HFF-Myc (cell line): ENCODE measurements at regions not wholly inside any gene's neighbourhood (a gene's known extent, or its start where the extent isn't known, plus 50 kb on each side); places are given as distances from the start of the nearest gene placed in this dataset.

Experiments used
- DNase-seq: peaks from one replicate; pipeline ENCODE4 v3.0.0-alpha.2; 2011; ENCODE audit warnings: low read depth; ENCODE audit errors: extremely low read depth
- H3K4me3 ChIP-seq: replicated peaks from 2 replicates; pipeline ENCODE4 v1.5.1; 2011; ENCODE audit warnings: low read depth, mild to moderate bottlenecking, control low read depth, low read length
- CTCF ChIP-seq: IDR thresholded peaks from 2 replicates; pipeline ENCODE4 v1.5.1; 2012; ENCODE audit warnings: mild to moderate bottlenecking, low read depth, low read length, control low read depth; ENCODE audit errors: missing control alignments

- no peak overlapping the region for H3K4me3 ChIP-seq
- no peak for TF ChIP-seq CTCF
- no peak for DNase-seq
These were observed 81.8 kb upstream of the PRR23E start for GRCh38 chr3:127110982-127111693.

GRCh38 chr3:127112796-127113570 is 79.9 kb upstream of the PRR23E start:
- no peak for TF ChIP-seq CTCF
- H3K4me3 ChIP-seq, result no peak overlapping the region

GRCh38 chr3:127113571-127113891 is 79.4 kb upstream of the PRR23E start:
- H3K4me3 ChIP-seq, result no peak overlapping the region
- TF ChIP-seq CTCF, result no peak
- DNase-seq, result no peak

More at GRCh38 chr3:127112796-127113570, 79.9 kb upstream of the PRR23E start:
- DNase-seq, result no peak

GRCh38 chr3:127114337-127115070 is 78.4 kb upstream of the PRR23E start:
- no peak for DNase-seq
- no peak overlapping the region for H3K4me3 ChIP-seq
- TF ChIP-seq CTCF, result no peak

- TF ChIP-seq CTCF, result no peak
- DNase-seq, result no peak
- no peak overlapping the region for H3K4me3 ChIP-seq
These were observed 77.1 kb upstream of the PRR23E start for GRCh38 chr3:127115691-127116351.

- no peak for TF ChIP-seq CTCF
- DNase-seq, result no peak
- no peak overlapping the region for H3K4me3 ChIP-seq
These were observed 74.6 kb upstream of the PRR23E start for GRCh38 chr3:127118366-127118765.
